ENCODE measurements at regions not wholly inside any gene's neighbourhood (a gene's known extent, or its start where the extent isn't known, plus 50 kb on each side); places are given as distances from the start of the nearest gene placed in this dataset.
A peak's percentile ranks its signal among the peaks of the same experiment; 100 is the strongest.
"Not testable (repeated sequence)": the region's sequence is repeated elsewhere in the genome, so short reads cannot be mapped to it uniquely, and the experiment has no call there.

DNA sequence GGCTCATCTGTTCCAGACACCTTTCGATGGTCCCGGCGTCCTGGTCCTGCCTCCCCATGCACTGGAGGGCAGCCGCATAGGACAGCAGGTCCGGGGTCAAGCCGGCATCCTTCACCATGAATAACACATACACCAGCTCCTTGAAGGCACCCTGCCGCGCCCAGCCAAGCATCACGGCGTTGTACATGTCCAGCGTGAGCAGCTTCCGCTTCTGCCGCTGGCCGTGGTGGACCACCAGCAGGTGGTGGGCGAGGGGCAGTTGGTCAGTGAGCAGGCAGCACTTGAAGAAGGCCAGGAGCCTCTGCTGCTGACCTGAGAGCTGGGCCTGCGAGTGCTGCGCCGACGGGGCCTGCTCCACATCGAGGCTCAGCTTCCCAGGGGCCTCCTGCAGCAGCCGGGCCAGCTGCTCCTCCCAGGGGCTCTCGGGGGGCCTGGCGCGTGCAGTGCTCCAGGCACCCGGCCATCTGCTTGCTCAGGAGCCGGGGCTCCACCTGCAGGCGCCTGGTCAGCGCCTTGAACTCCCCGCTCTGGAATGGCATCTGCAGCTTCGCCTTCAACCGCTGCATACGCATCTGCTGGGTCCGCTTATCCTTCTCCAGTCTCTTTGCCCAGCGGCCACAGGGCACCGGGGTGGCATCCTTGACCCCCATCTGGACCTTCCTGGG, 74.7 kb upstream of the MED13 start:
- H3K27me3 Mint-ChIP-seq, result peaks cover 26% of the 10 kb centered on the region
- POLR2A ChIA-PET, H3K27ac Mint-ChIP-seq: not testable (repeated sequence)

DNA sequence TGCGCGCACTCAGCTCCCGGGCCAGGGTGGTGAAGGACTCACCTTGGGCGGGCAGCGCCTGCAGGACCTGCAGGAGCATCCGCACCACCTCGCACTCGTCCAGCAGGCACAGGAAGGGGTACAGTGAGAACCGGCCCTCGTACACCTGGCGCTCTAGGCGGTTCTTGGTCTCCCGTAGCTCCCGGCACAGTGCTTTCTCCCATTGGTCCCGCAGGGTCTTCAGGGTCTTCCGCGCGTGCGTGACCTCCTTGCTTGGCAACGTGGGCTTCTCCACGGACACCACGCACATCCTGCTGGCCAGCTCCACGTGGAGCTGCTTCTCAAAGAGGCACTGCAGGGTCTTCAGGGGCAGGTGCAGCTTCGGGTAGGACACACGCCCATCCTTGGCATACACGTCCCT, 74.1 kb upstream of the MED13 start:
- POLR2A ChIA-PET, result no interaction called here
- intact Hi-C loops (cut with micrococcal nuclease), result no loop called here

More for the DNA sequence above, 74.7 kb upstream of the MED13 start:
- CTCF ChIA-PET; H3K4me3 Mint-ChIP-seq; H3K36me3 Mint-ChIP-seq; intact Hi-C loops (cut with micrococcal nuclease); DNase-seq; H3K9me3 Mint-ChIP-seq; H3K4me1 Mint-ChIP-seq (ENCODE audit: low read depth): not testable (repeated sequence)

DNA sequence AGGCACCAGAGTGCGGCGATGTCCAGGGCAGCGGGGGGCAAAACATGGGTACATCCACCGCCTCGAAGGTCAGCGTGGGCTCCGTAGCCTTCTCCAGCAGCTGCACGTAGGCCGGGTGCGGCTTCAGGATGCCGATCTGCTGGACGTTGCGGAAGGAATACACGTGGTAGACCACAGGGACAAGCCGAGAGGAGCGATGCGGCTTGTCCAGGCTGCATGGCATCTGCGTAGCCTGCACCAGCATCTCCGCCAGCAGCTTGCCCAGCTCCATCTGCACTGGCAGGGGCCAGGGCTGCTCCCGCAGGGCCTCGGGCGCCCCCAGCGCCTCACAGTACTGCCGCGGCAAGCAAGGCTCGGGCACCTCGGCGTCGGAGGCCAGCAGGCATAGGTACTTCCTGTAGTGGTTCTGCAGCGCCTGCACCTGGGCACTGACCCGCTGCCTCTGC, 73.6 kb upstream of the MED13 start:
- H3K4me3 Mint-ChIP-seq, result peak overlapping the region; percentile 39
- peaks cover 26% of the 10 kb centered on the region for H3K27me3 Mint-ChIP-seq
- intact Hi-C loops (cut with micrococcal nuclease); H3K4me1 Mint-ChIP-seq (ENCODE audit: low read depth); H3K9me3 Mint-ChIP-seq; POLR2A ChIA-PET; H3K36me3 Mint-ChIP-seq; H3K27ac Mint-ChIP-seq: not testable (repeated sequence)
- peak; percentile 37 for DNase-seq
- CTCF ChIA-PET, result interaction anchor here (0.9 kb wide), 1 partner anchor 29 kb away, joined by 3 read pairs; no protein-coding TSS in a partner anchor

More for the DNA sequence above, 74.1 kb upstream of the MED13 start:
- Mint-ChIP-seq H3K36me3 (no peaks in the 10 kb centered on the region), H3K4me1 (ENCODE audit: low read depth) (no peaks in the 10 kb centered on the region), H3K4me3 (no peak overlapping the region), H3K27me3 (peaks cover 26% of the 10 kb centered on the region), H3K27ac (no peak overlapping the region), H3K9me3 (no peaks in the 10 kb centered on the region)
- no peak for DNase-seq
- CTCF ChIA-PET, result interaction anchor here (0.9 kb wide), 1 partner anchor 29 kb away, joined by 3 read pairs; no protein-coding TSS in a partner anchor

DNA sequence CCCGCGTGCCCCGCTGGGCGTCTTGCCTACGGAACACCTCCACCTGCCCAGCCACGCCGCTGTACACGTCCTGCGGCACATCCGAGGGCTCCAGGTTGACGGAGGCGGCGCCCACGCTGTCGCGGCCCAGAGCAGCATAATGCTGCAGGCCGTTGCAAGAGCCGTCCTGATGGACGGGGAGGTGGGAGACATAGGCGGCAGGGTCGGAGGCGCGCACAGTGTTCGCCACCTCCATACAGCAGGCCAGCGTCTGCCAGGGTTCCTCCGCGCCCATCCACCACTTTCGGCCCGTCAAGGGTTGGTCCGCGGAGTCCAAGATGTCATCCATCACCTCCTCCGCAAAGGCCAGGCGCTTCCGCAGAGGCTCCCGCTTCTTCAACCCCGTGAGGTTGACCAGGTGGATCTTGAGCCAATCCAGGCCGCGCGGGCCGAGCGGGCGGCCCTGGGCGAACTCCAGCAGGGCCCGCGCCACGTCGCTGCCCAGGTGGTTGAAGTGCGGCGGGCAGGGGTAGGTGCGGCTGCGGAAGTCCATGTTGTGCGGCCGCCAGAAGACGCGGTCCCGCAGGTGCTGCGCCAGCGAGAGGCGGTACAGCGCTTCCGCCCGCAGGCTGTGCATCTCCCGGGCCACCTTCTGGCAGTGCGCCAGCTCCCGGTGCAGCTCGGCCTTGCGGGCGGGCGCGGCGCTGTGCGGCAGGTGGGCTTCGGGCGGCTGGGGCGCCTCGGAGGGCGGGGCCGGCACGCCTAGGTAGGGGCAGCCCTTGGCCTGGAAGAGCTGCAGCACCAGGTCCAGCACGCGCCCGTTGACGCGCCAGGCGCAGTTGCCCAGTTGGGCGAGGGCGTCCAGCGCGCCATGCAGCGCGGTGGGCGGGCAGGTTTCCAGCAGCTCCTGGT, 72.9 kb upstream of the MED13 start:
- peak; percentile 36 for DNase-seq
- CTCF ChIA-PET, result interaction anchor here (0.9 kb wide), 1 partner anchor 28 kb away, joined by 3 read pairs; no protein-coding TSS in a partner anchor
- H3K36me3 Mint-ChIP-seq; POLR2A ChIA-PET; H3K4me1 Mint-ChIP-seq (ENCODE audit: low read depth); intact Hi-C loops (cut with micrococcal nuclease); H3K9me3 Mint-ChIP-seq; H3K27ac Mint-ChIP-seq: not testable (repeated sequence)
- H3K27me3 Mint-ChIP-seq, result peaks cover 26% of the 10 kb centered on the region
- peak overlapping the region; percentile 39 for H3K4me3 Mint-ChIP-seq

DNA sequence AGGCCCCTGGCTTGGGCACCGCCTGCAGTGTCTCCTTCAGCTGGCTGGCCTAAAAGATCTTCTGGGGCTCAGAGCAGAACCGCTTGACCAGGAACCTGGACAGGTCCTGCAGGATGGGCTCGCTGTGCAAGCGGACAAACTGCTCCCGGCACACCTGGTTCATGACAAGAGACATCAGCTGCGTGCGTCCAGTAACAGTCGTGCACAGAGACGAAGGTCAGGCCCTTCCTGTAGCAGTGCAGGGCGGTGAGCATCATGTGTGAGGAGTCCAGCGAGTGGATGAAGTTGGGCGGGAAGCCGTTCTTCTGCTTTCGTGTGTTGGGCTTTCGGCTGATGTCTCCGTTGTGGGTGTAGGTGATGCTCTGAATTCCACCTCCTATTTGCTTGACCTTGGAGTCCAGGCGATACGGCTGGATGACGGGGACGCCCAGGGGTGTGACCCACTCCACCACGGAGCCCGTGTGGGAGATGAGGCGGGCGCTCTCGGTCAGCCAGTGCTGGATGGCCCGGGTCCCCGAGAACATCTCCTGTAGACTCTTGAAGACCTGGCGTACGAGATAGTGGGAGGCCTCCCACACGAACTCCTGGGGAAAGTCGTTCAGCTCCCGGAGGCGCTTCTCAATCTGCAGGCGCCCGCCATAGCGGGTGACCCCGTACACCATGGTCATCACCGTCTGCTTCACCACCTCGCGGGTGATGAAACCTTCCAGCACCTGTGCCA, 72.1 kb upstream of the MED13 start:
- DNase-seq; H3K4me1 Mint-ChIP-seq (ENCODE audit: low read depth); H3K27ac Mint-ChIP-seq; H3K4me3 Mint-ChIP-seq; H3K9me3 Mint-ChIP-seq; intact Hi-C loops (cut with micrococcal nuclease); POLR2A ChIA-PET; H3K36me3 Mint-ChIP-seq: not testable (repeated sequence)
- peaks cover 26% of the 10 kb centered on the region for H3K27me3 Mint-ChIP-seq
- CTCF ChIA-PET, result interaction anchor here (0.6 to 0.7 kb wide), 2 partner anchors 25 to 301 kb away, joined by 3 to 4 read pairs; no protein-coding TSS in a partner anchor

DNA sequence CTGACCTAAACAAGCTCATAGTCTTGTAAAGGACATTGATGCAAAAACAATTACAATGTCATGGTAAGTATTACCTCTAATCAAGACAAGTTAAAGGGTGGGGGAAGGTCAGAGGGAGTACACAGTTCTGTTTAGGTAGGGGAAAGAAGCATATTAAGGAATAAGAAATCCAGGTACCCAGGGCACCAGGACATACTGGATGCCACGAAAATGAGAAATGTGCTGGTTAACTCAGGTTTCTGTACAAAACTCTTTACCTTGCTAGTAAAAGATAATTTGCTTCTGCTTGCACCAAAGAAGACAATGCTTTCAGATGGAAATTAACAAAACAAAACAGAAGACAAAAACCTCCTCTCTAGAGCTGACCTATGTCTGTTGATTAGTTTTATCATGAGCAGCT, 70.7 kb upstream of the MED13 start:
- Mint-ChIP-seq H3K9me3 (no peaks in the 10 kb centered on the region), H3K4me1 (ENCODE audit: low read depth) (no peaks in the 10 kb centered on the region), H3K4me3 (no peak overlapping the region), H3K27me3 (peaks cover 24% of the 10 kb centered on the region), H3K27ac (no peak overlapping the region), H3K36me3 (no peaks in the 10 kb centered on the region)
- intact Hi-C loops (cut with micrococcal nuclease), result no loop called here
- DNase-seq, result no peak
- POLR2A ChIA-PET, result no interaction called here
- CTCF ChIA-PET, result no interaction called here

DNA sequence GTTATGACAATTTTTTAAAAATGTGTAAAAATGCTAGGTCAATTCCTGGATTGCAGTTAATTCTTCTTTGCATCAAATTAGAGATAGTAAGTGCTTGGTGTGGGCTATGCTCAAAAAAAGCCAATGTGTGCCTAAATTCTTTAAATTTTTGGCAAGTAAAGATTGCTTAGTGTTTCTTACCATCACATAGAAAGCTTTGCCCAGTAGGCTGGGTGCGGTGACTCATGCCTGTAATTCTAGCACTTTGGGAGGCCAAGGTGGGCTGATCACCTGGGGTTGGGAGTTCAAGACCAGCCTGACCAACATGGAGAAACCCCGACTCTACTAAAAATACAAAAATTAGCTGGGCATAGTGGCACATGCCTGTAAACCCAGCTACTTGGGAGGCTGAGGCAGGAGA, 70.0 kb upstream of the MED13 start:
- H3K9me3 Mint-ChIP-seq; CTCF ChIA-PET; intact Hi-C loops (cut with micrococcal nuclease); DNase-seq; H3K36me3 Mint-ChIP-seq; POLR2A ChIA-PET; H3K27ac Mint-ChIP-seq; H3K4me3 Mint-ChIP-seq; H3K4me1 Mint-ChIP-seq (ENCODE audit: low read depth): not testable (repeated sequence)
- peaks cover 21% of the 10 kb centered on the region for H3K27me3 Mint-ChIP-seq

DNA sequence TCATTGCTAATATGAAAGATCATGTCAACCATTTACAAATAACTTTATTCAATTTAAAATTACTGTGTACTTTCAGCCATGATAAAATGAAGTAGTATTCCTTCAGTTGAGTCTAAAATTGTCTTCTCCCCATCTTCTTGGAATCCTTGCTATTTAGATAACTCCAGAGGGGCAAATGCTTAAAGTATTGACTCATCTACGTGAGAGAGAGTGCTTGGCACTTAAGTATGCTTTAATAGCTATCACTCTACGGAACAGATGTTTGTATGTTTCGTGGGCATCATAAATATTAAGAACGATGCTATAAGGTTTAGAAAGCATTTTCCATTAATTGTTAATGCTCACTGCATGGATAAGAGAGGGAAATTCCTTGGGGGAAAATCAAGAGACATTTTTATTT, 69.3 kb upstream of the MED13 start:
- H3K27ac Mint-ChIP-seq, result no peak overlapping the region
- POLR2A ChIA-PET, result no interaction called here

DNA sequence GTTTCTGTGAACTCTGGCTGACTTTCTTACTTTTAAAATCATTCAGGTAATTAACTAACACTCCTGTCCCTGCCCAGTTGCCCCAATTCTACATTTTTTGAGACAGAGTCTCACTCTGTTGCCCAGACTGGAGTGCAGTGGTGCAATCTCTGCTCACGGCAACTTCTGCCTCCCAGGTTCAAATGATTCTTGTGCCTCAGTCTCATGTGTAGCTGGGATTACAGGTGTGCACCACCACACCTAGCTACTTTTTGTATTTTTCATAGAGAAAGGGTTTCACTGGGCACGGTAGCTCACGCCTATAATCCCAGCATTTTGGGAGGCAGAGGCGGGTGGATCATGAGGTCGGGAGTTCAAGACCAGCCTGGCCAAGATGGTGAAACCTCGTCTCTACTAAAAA, 66.2 kb upstream of the MED13 start:
- CTCF ChIA-PET; H3K4me1 Mint-ChIP-seq (ENCODE audit: low read depth); H3K36me3 Mint-ChIP-seq; intact Hi-C loops (cut with micrococcal nuclease); H3K4me3 Mint-ChIP-seq; POLR2A ChIA-PET; DNase-seq; H3K27ac Mint-ChIP-seq; H3K9me3 Mint-ChIP-seq; H3K27me3 Mint-ChIP-seq: not testable (repeated sequence)

More for the DNA sequence above, 69.3 kb upstream of the MED13 start:
- no peaks in the 10 kb centered on the region for H3K4me1 Mint-ChIP-seq (ENCODE audit: low read depth)
- no peak for DNase-seq
- H3K4me3 Mint-ChIP-seq, result no peak overlapping the region
- peaks cover 18% of the 10 kb centered on the region for H3K27me3 Mint-ChIP-seq
- intact Hi-C loops (cut with micrococcal nuclease), result no loop called here
- CTCF ChIA-PET, result no interaction called here
- H3K36me3 Mint-ChIP-seq, result no peaks in the 10 kb centered on the region
- no peaks in the 10 kb centered on the region for H3K9me3 Mint-ChIP-seq

DNA sequence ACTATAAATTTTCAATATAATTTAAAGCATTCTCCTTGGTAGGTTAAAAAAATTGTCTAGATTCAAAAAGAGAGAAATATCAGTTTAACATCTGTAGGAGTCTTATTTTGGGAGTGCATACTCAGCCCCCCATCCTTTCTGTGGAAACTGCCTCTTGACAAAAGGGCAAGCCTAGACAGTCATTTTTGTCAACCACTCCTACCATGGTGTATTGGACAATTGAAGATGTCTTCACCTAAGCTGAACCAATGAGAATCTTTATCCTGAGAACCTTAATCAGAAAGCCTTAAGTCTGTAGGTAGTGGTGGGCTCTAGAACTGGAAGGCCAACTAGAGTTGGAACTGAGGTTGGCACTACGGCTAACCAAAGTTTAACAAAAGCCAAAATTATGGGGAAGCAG, 65.7 kb upstream of the MED13 start:
- H3K4me3 Mint-ChIP-seq, result no peak overlapping the region
- H3K27me3 Mint-ChIP-seq, result peaks cover 2% of the 10 kb centered on the region
- no peak for DNase-seq
- no peaks in the 10 kb centered on the region for H3K9me3 Mint-ChIP-seq
- POLR2A ChIA-PET, result no interaction called here
- no peaks in the 10 kb centered on the region for H3K36me3 Mint-ChIP-seq
- CTCF ChIA-PET, result no interaction called here
- H3K4me1 Mint-ChIP-seq (ENCODE audit: low read depth), result peaks cover 3% of the 10 kb centered on the region
- intact Hi-C loops (cut with micrococcal nuclease), result no loop called here
- no peak overlapping the region for H3K27ac Mint-ChIP-seq

DNA sequence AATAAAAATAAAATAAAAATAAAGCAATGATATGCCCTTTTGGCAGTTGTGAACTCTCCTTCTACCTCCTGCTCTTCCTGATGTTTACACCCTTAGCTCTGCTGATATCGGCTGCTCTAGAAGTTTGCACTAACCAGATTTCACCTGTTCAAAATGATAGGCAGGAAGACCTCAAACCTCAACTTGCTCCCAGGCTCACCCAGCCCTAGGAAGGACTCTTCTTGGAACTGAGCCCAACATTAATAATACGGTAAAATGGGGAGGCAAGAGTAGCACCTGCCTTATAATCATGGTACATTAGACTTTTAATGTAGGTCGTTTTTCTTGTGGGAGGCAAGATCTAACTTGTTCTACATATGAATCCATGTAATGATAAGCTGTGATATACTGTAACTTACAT, 61.2 kb upstream of the MED13 start:
- CTCF ChIA-PET, result no interaction called here
- no peak overlapping the region for H3K27ac Mint-ChIP-seq

DNA sequence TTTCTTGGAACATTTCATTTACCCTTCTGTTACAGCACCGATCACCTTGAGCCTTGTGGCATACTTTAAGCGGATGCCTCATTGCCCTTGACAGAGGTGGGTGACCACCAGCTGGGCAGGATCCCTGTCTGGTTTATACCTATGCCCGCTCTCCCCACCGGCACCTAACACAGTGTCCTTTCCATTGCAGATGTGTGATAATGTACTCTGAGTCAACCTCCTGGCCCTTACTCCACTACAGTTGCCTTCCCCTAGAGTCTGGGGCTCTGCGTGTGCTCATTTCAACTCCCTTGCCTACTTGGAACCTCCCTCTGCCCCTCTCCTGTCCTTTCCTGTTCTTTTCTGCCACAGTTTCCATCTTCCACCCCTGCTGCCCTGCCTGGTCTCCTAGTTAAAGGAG, 60.2 kb upstream of the MED13 start:
- Mint-ChIP-seq H3K4me1 (ENCODE audit: low read depth) (peaks cover 14% of the 10 kb centered on the region), H3K36me3 (no peaks in the 10 kb centered on the region), H3K27me3 (peaks cover 2% of the 10 kb centered on the region), H3K27ac (no peak overlapping the region), H3K9me3 (no peaks in the 10 kb centered on the region), H3K4me3 (no peak overlapping the region)
- DNase-seq, result no peak
- CTCF ChIA-PET, result no interaction called here
- POLR2A ChIA-PET, result no interaction called here
- intact Hi-C loops (cut with micrococcal nuclease), result no loop called here

More for the DNA sequence above, 61.2 kb upstream of the MED13 start:
- intact Hi-C loops (cut with micrococcal nuclease), result no loop called here
- Mint-ChIP-seq H3K4me1 (ENCODE audit: low read depth) (peaks cover 4% of the 10 kb centered on the region), H3K36me3 (no peaks in the 10 kb centered on the region), H3K27me3 (peaks cover 2% of the 10 kb centered on the region), H3K9me3 (no peaks in the 10 kb centered on the region), H3K4me3 (no peak overlapping the region)
- POLR2A ChIA-PET, result no interaction called here
- DNase-seq, result no peak

All from activated CD4-positive, alpha-beta memory T cell treated with anti-CD3 and anti-CD28 coated beads for 36 hours (primary cell).